ENCODE measurements at regions not wholly inside any gene's neighbourhood (a gene's known extent, or its start where the extent isn't known, plus 50 kb on each side); places are given as distances from the start of the nearest gene placed in this dataset.
"Not testable (repeated sequence)": the region's sequence is repeated elsewhere in the genome, so short reads cannot be mapped to it uniquely, and the experiment has no call there.

DNA sequence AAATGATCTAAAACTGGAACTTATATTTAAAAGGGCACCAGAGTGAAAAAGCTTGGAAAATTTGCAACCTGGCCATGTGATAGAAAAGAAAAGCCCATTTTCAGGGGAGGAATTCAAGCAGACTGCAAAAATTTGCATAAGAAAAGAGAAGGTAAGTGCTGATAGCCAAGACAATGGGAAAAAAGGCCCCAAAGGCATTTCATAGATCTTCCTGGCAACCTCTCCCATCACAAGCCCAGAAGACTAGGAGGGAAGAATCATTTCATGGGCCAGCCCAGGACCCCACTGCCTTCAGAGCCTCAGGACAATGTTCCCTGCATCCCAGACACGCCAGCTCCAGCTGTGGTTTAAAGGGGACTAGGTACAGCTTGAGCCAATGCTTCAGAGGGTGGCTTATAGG, 887.3 kb upstream of the DIAPH2 start:
- no peak for DNase-seq

DNA sequence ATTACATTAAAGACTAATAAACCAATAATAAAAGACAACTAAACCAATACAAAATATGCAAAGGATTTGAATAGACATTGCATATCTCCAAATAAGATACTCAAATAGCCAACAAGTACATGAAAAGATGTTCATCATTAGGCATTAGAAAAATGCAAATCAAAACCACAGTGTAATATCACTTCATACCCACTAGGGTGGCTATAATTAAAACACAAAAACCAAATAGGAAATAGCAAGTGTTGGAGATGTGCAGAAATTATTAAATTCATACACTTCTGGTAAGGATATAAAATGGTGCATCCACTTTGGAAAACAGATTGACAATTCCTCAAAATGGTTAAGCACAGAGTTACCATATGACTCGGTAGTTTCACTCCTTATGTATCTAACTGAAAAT, 860.8 kb upstream of the DIAPH2 start:
- no peak for DNase-seq

DNA sequence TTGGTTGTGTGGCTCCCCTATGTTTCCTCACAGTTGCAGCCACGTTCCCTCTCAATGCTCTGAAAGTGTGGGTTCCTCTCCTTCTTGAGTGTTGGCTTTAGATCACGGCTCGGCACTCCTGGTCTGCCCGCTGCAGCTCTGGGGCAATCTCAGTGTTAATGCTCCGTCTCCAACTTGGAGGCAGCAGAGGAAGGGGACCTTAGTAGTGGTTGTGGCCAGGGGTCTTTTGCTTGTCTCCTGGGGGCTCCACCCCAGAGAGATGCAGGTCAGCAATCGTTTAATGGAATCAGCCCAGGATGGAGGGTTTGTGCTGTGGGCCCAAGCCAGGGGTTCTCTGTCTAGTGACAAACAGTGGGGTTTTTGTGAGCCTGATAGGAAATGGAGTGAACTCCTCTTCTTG, 849.4 kb upstream of the DIAPH2 start:
- DNase-seq = no peak

DNA sequence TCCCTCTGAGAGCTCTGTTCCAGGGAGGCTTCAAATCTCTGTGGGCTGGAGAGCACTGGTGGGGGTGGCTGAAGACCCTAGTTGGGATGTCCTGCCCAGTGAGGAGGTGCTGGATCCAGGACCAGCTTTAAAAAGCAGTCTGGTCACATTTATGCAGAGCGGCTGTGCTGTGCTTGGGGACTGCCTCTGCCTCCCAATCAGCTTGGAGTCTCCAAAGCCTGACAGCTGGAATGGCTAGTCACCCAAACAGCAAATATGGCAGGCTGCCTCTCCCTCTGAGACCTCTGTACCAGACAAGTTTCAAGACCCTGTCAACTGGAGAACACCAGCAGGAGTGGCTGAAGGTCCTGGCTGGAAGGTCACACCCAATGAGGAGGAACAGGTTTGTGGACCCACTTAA, 848.1 kb upstream of the DIAPH2 start:
- DNase-seq = no peak

DNA sequence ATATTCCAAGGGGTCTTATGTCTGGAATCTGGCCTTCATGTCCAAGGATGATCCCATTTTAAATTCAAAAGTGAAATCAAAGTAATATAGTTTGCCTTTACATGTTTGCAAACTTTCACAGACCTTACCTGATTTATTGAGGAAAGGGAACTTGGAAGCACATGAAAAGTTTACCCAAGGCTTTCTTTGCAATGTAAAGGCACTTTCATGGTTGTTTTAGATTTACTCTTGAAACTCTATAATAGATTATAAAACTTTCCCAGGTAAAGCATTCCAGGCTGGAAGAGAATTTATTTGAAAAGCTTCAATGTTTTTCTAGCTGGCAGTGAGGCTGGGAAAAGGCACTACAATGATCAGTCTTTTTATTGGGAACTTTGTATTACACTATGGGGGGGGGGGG, 842.8 kb upstream of the DIAPH2 start:
- no peak for DNase-seq

DNA sequence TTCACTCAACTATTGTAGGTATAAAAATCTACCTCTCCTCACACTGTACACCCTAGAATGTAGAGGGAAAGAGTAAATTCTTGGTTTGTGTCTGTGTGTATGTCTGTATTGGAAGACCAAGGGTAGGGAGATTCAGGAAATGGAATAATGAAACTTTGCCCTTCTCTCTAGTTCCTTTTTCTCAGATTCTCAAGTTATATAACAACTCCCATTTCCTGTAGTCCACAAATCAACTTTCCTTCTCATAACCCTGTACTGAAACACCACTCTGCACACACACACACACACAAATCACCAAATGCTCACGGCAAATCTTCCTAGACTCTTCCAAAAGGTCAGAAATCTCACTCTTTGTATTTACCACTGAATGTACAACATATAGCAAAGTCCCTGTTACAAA, 824.5 kb upstream of the DIAPH2 start:
- DNase-seq = no peak

DNA sequence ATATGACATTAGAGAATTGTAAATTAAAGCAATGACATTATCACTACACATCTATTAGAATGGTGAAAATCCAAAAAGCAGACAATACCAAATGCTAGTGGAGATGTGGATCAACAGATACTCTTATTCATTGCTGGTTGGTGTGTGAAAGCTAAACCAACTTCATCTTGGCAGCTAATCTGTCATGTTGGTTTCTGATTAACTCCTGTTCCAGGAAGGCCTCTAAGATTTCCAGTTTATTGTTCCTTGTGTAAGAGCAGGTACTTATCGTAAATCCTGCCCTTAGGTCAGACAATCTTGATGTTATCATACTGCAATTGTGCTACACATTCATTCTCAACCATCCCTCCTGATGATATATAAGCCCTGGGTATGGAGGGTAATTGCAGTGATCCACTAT, 809.0 kb upstream of the DIAPH2 start:
- no peak for DNase-seq

DNA sequence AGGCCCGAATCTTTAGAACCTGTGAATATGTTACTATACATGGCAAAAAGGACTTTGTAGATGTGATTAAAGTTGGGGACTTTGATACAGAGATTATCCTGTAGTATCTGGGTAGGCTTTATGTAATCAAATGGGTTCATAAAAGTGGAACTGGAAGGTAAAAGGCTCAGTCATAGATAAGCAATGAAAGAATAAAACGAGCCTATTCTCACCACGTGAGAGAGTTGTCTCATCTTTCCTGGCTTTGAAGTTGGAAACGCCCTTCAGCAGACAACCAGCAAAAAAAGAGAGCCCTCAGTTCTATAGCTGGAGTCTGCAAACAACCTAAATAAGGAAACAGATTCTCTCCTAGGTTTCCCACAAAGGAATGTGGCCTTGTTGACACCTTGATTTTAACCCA, 805.8 kb upstream of the DIAPH2 start:
- DNase-seq = no peak

DNA sequence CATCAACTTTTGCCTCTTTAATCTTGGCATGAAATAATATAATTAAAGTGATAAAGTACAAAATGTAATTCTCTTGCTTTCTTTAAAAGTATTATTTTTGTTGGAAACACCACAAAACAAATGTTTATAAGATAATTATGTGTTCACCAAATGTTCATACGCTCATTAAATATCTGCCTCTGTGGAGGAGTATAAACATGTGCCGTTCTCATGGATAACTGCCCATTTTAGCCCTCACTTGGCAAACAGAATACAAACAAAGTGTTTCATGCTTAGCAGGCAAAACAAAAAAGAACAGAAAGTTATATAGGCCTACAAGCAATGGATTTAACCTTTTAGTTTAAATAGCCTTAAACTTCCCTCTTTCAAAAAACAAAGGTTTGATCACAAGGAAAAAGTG, 800.5 kb upstream of the DIAPH2 start:
- no peak for DNase-seq

DNA sequence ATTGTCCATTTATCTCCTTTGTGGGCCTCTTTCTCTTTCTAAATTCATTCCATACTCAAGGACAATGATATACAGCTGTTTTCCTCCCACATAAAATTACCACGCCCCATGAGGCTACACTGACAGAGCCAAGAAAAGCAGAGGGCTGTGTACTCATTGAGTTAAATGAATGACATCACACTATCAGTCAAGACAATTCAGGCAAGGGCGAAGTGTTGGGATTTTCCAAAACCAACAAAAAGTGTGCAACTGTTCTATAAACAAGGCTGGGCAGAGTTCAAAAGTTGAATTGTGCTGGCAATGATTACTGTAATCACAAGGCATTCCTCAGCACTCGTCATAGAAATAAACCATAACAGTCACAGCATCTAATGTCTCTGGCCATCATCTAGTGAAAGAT, 799.6 kb upstream of the DIAPH2 start:
- DNase-seq = no peak

DNA sequence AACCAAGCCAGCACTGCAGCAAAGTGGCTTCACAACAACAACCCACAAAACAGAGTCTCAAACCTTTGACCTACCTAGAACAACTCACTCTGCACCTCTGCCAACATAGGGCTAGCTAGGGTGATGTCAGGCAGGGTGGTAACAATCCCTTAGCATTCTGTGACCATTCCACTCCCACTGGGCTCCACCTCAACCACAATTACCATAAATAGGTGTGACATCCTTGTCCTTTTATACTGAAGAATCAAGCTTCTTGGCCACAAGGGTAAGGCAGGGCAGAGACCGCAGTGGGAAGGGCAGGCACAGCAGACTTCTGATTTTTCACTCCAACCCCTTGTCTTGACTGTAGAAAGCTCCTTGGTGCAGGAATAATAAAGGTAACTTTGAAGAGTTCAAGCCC, 795.4 kb upstream of the DIAPH2 start:
- DNase-seq = no peak

DNA sequence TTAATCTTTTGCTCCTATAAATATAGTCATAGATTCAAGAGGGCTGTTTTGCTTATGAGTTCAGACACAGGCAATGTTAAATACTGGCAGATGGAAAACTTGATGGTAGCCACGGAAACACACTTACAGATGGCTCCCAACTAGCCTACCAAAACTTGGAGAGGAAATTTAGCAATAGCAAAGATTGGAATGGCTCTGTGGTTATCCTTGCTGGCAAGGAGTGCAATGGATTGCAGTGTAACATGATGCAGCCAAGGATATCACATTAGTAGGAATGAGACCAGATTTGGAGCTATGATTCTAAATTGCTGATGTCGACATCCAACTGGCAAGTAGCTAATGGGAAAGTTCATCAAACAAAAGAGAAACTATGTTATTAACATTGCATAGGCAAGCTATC, 791.0 kb upstream of the DIAPH2 start:
- DNase-seq = no peak

DNA sequence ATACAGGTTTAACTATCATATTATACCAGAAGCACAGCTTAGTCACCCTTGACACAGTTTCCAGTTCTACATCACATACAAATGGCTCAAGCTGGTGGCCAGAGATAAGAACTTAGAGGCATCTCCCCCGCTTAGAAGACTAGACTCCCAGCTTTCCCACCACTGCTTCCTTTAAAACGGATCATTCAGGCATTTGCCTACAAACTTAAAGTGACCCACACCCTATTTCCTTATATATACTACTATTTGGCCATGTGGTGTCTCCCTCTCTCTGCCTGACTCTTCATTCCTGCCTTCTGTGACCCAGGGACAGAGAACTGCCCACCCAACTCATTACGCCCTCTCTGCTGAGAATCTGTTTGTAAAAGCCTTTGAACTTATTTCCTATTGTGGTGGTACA, 781.2 kb upstream of the DIAPH2 start:
- DNase-seq = no peak

DNA sequence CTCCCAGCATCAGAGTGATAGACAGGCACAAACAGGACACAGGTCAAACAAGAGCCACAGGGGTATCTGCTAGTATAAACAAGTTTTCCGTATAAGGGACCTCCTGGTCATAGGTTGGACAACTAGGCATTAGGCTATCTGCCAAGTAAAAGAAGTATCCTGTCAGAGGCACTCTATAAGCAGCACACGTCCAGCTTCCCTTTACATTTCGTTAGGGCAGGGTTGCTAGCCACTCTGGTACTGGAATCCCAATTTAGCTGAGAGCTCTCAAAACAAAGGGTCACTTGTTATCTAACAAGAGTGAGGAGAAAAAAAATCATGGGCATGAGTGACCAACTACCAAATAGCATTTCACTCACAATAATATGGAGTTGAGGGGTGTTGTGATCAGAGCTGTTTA, 780.7 kb upstream of the DIAPH2 start:
- DNase-seq = no peak

DNA sequence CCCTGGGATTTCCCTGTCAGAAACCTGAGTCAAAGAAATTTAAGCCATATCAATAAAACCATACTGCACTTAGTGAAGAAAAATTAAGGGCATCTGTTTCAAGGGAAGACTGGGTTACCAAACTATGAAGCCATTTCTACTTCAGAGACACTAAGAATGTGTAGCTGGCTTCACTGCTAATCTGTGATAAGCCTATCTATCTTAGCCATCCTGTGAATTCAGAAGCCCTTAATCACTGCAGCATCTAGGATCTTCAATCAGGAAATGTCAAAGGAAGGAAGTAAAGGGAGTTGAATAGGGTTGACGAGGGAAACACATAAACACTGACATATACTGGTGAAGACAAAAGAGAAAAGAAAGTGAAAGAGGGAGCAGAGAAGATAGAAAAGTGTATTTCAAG, 777.6 kb upstream of the DIAPH2 start:
- no peak for DNase-seq

DNA sequence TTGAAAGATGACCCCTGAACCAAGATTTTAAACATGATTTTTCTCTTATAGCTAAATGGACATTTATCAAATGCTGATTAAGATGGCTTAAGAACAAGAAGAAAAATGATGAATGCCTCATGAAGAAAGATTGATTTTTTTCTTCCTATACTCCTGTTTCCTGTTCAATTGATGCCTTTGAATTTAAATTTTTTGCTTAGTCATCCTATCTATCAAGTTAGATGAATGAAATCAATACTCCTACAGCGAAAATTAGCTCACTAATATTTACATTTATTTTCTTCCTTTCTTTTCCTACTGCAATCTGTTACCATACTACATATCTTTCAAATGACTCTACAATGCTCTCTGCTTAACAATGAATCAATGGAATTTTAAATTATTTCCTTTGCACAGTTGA, 773.6 kb upstream of the DIAPH2 start:
- DNase-seq = no peak

DNA sequence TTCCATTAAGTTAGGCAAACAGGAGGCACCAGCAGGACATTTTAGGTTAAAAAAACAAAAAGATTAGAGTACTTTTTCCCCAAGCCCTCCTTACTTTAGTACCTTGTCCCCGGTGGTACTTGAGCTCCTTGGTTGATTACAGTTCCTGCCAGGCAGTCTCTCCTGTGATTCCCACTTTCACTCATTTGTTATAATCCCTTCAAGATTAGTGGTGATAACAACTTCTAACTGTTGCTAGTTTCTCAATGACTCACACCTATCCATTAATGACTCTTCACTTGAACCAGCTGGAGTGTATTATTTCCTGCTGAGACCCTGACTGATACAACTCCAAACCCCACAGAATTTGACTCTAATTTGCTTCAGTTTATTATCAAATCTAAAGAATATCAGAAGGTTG, 765.0 kb upstream of the DIAPH2 start:
- no peak for DNase-seq

DNA sequence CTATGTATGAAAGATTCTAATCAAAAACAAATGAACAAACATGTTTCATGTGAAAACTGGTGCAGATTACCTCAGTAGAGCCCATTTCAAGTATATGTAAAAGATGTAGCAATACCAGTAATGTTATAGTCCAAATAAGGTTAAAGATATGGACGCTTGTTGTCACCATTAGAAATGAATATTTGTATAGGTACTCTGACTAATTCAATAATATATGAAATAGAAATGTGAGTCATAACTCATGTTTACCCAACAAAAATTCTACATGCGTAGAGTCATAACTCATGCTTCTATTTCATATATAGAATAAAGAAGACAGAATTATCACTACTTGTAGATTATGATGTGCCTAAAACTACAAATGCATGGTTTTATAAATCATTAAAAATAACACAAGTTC, 739.1 kb upstream of the DIAPH2 start:
- no peak for DNase-seq

DNA sequence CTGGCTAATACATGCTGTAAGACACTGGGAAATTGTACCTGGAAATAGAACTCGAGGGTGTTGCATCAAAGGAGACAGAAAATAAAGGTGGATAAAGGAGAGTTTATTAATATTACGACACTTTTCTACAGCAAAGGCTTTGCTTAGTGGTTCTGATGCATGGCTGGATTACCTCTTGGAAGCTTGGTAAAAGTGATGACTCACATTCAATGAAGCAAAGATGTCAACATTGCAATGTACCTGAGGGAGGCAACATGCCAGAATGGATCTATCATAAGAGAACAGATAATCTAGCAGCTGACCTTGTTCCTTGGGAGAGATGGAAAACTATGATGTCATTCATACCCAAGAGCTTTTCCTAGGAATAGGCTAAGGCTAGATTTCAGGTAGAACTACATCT, 735.1 kb upstream of the DIAPH2 start:
- DNase-seq = no peak

DNA sequence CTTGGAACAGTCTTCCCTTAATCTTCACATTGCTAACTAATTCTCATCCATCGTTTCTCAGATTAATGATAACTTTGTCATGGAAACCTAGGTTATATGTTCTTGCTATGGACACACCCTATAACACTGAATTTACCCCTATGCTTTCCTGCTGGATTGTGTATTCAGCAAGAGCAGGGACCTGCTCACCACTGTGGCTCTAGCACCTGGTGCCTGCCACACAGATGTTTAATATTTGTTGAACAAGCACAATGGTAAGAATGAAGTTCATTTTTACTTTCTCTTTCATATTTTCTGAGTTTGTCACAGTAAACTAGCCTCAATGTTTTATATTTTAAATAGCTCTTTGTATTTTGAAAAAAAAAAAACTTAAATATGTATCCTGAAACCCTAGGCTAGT, 734.0 kb upstream of the DIAPH2 start:
- DNase-seq = no peak

DNA sequence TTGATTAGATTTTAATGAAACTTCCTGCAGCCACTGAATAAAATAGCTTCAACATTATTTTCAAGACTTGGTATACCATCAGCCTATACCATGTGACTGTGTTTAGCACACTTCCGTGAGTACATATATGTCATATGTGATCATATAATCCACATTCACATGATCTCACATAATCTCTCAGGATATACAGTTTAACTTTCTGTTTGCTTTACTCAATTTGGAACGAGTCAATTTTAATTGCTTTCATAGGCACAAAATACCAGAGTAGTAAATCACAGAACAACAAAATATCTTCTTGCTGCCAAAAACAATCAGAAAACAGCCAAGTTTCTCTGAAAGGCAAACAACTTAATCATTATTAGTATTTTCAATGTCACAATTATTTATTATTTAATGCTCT, 731.1 kb upstream of the DIAPH2 start:
- DNase-seq = no peak

DNA sequence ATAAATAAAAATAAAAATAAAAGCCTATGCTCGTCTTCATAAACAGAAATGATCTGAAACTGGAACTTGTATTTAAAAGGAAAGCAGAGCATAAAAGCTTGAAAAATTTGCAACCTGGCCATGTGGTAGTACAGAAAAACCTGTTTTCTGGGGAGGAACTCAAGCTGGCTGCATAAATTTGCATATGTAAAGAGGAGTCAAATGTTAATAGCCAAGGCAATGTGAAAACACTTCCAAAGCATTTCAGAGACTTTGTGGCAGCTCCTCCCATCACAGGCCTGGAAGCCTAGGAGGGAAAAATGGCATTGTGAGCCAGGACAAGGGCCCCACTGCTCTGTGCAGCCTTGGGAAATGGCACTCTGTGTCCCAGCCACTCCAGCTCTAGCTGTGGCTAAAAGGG, 727.9 kb upstream of the DIAPH2 start:
- DNase-seq = no peak

DNA sequence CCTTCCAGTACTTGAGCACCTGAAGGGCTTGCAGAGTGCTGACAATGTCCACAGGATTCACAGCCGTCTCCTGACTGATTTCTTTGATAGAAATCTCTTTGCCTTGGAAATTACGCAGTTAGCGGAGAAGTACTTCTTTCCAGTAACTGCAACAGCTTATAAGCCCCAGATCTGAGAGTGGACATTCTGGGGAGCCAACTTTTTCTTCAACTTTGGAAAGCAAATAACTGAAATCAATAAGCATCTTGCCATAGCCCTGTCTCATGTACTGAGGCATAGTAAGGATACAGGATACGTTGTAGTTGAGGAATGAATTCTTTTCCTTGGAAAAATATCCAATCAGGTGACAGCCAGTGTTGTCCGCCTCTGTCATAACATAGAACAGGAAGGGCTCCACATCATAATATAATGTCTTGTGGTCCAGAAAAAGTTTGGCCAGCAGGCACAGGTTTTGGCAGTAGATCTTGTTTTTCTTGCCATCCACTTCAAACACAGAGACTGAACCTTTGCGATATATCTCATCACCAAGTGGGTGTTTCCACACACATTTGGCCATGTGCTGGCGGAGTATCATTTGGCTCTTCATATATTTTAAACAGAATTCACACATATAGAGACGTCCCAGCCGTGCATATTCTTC, 711.1 kb upstream of the DIAPH2 start:
- not testable (repeated sequence) for DNase-seq

DNA sequence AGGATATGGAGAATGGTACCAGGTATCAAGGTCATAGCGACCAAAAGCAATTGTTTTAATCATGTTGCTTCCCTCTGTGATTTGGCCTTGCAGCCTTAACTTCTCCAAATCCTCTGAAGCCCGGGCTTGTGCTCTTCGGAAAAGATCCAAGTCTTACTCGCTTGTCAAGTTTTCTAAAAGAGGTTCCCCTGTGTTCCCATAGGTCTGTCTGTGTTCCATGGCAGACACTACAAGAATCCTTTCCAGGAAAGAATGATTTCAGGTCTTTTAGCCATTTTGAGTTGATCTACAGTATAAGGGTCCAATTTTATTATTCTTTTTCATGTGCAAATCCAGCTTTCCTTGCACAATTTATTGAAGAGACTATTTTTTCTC, 710.6 kb upstream of the DIAPH2 start:
- DNase-seq = no peak

DNA sequence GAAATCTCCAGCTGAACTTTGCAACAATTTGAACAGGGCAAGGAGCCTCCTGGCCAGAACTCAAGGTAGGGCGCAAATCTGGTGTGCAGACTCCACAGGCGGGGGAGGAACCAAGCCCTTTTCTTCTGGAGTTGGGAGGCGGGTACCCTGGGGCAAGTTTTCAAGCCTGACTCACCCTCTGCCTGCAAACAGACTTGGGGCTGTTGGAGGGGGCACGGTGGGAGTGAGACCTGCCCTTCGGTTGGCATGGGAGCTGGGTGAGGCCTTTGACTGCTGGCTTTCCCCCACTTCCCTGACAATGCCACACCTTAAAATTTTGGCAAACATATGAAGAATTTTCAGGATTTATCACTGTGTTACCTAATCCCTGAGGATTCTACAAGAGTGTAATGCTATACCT, 709.8 kb upstream of the DIAPH2 start:
- no peak for DNase-seq

DNA sequence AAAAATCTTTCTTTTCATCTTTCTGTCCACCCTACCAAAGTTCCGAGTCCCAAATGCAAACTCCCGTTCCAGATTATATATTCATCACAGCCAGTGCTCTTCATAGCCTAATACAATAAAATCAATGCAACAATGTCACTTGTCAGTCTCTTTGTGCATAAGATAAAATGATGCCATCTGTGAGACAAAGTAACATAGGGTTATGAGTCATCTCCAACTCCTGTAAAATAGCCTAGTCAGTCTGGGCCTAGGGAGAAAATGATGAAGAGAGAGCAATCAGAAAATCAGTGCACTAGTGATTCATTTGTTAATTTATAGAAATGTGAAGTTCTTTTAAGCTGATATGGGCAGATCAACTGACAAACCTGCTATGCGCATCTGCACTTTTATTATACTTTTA, 689.1 kb upstream of the DIAPH2 start:
- no peak for DNase-seq

Measured in EL (cell line).